ENCODE measurements at regions not wholly inside any gene's neighbourhood (a gene's known extent, or its start where the extent isn't known, plus 50 kb on each side); places are given as distances from the start of the nearest gene placed in this dataset.

- no peak for DNase-seq (ENCODE audit: low read depth)
- H3K4me3 ChIP-seq (ENCODE audit: control insufficient read depth, low read depth, low read length): no peak overlapping the region
- TF ChIP-seq CTCF (conservative IDR thresholded peaks at IDR 0.05; ENCODE audit: control insufficient read depth, insufficient read depth, low read depth, low read length): no peak
Observed at GRCh38 chr2:186913870-186914269, 64.9 kb upstream of the ZSWIM2 start.

- no peak overlapping the region for H3K4me3 ChIP-seq (ENCODE audit: control insufficient read depth, low read depth, low read length)
- no peak for TF ChIP-seq CTCF (conservative IDR thresholded peaks at IDR 0.05; ENCODE audit: control insufficient read depth, insufficient read depth, low read depth, low read length)
- no peak for DNase-seq (ENCODE audit: low read depth)
Observed at GRCh38 chr2:186912979-186913378, 64.0 kb upstream of the ZSWIM2 start.

GRCh38 chr2:186911551-186912085 lies 62.6 kb upstream of the ZSWIM2 start:
- no peak for DNase-seq (ENCODE audit: low read depth)
- TF ChIP-seq CTCF (conservative IDR thresholded peaks at IDR 0.05; ENCODE audit: control insufficient read depth, insufficient read depth, low read depth, low read length): no peak
- no peak overlapping the region for H3K4me3 ChIP-seq (ENCODE audit: control insufficient read depth, low read depth, low read length)

GRCh38 chr2:186910996-186911395 lies 62.0 kb upstream of the ZSWIM2 start:
- DNase-seq (ENCODE audit: low read depth): no peak
- TF ChIP-seq CTCF (conservative IDR thresholded peaks at IDR 0.05; ENCODE audit: control insufficient read depth, insufficient read depth, low read depth, low read length): no peak
- H3K4me3 ChIP-seq (ENCODE audit: control insufficient read depth, low read depth, low read length): no peak overlapping the region

- TF ChIP-seq CTCF (conservative IDR thresholded peaks at IDR 0.05; ENCODE audit: control insufficient read depth, insufficient read depth, low read depth, low read length): no peak
- H3K4me3 ChIP-seq (ENCODE audit: control insufficient read depth, low read depth, low read length): no peak overlapping the region
- no peak for DNase-seq (ENCODE audit: low read depth)
Observed at GRCh38 chr2:186909095-186909494, 60.1 kb upstream of the ZSWIM2 start.

GRCh38 chr2:186907897-186908296 lies 58.9 kb upstream of the ZSWIM2 start:
- DNase-seq (ENCODE audit: low read depth): no peak
- TF ChIP-seq CTCF (conservative IDR thresholded peaks at IDR 0.05; ENCODE audit: control insufficient read depth, insufficient read depth, low read depth, low read length): no peak
- no peak overlapping the region for H3K4me3 ChIP-seq (ENCODE audit: control insufficient read depth, low read depth, low read length)

GRCh38 chr2:186903216-186903615 lies 54.2 kb upstream of the ZSWIM2 start:
- peak; percentile 49 for TF ChIP-seq CTCF (conservative IDR thresholded peaks at IDR 0.05; ENCODE audit: control insufficient read depth, insufficient read depth, low read depth, low read length)
- DNase-seq (ENCODE audit: low read depth): peak; percentile 30
- H3K4me3 ChIP-seq (ENCODE audit: control insufficient read depth, low read depth, low read length): no peak overlapping the region
